Astrocyte of the cerebellum (primary cell): ENCODE measurements at regions not wholly inside any gene's neighbourhood (a gene's known extent, or its start where the extent isn't known, plus 50 kb on each side); places are given as distances from the start of the nearest gene placed in this dataset.

ENCODE experiments used
- DNase-seq: peaks from one replicate; pipeline ENCODE4 v3.0.0-alpha.2; 2011; ENCODE audit warnings: low read depth
- H3K4me3 ChIP-seq: 2 replicates; pipeline ENCODE4 v1.5.1; 2011; ENCODE audit warnings: mild to moderate bottlenecking, low read depth, low read length, moderate library complexity
- CTCF ChIP-seq: IDR thresholded peaks from 2 replicates; pipeline ENCODE4 v1.5.1; 2012; ENCODE audit warnings: low read length, low read depth, moderate library complexity, mild to moderate bottlenecking; ENCODE audit errors: missing control alignments
- in situ Hi-C: cut with HindIII; loops from 2 replicates; pipeline ENCODE4 v1.10.0; 2017; ENCODE audit warnings: low sequenced_read_pairs

DNA sequence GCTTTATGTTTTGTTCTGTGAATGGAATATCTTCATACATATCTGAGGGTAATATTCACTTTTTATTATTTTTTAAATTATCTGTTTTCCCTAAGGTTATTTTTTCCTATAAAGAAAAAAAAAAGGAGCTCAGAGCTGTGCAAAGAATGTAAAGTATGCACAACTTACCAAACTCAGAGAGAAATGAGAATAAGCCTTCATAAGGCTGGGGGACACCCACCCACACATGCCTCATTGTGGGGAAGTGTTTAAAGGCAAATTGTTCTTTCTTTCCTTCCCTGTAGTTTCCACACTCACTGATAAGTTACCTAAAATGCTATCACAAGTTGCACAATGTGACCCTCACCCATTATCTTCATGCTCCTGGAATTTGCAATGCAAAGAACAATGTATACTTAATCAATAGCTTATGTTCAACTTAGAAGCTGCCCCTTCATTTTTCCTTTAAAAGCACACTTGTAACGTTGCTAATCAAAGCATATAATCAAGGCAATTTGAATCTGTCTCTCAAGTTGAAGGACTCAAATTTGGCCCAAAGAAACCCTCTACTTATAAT lies 108.1 kb downstream of the GNAT3 start:
- no peak for TF ChIP-seq CTCF
- no peak overlapping the region for H3K4me3 ChIP-seq
- DNase-seq: no peak
- in situ Hi-C loops: no loop called here

GRCh38 chr7:80401708-80402107 lies 110.2 kb downstream of the GNAT3 start:
- no peak for DNase-seq
- no peak for TF ChIP-seq CTCF
- in situ Hi-C loops: no loop called here
- no peak overlapping the region for H3K4me3 ChIP-seq

DNA sequence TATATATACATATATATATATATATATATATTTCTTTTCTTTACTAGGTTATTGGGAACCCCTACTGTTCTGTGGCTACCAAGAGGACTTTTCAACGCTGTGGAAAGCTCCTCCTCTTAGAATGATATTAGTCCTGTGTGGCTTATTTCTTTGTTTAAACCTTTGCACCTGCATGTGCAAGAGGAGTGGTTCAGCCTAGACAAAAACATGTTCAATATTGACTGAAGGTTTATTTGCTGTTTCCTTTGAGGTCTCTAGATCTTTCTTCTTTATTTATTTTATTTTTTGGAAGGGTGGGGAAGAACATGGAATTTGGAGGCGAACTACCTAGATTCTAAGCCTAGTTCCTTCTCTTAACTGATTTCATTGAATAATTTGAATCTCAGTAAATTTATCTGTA lies 118.1 kb downstream of the GNAT3 start:
- H3K4me3 ChIP-seq: no peak overlapping the region
- TF ChIP-seq CTCF: no peak
- in situ Hi-C loops: no loop called here
- DNase-seq: no peak

GRCh38 chr7:80392229-80393169 lies 119.4 kb downstream of the GNAT3 start:
- in situ Hi-C loops: no loop called here
- TF ChIP-seq CTCF: no peak
- DNase-seq: no peak
- no peak overlapping the region for H3K4me3 ChIP-seq

- in situ Hi-C loops: no loop called here
- TF ChIP-seq CTCF: no peak
- H3K4me3 ChIP-seq: no peak overlapping the region
- DNase-seq: no peak
Observed at GRCh38 chr7:80387634-80388193, 124.2 kb downstream of the GNAT3 start.

DNA sequence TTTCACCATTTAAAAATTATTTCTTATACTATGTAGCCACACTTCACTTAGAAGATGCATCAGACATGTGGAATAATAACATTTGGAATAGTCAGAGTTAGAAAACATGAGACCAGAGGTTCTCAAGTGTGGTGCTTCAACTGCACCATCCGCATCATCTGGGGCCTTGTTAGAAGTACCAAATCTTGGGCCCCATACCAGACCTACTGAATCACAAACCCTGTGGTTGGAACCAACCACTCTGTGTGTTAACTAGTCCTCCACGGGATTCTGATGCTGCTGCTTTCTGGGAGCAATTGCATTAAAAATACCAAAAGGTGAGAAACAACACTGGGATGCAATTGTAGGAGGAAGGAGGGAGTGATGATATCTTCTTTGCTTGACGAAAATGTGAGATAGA lies 125.2 kb downstream of the GNAT3 start:
- TF ChIP-seq CTCF: no peak
- in situ Hi-C loops: no loop called here
- H3K4me3 ChIP-seq: no peak overlapping the region
- no peak for DNase-seq
